ENCODE measurements at regions not wholly inside any gene's neighbourhood (a gene's known extent, or its start where the extent isn't known, plus 50 kb on each side); places are given as distances from the start of the nearest gene placed in this dataset.

GRCh38 chr4:156237231-156237630 is 283.6 kb upstream of the CTSO start:
- no peak for DNase-seq (ENCODE audit: low spot score)

GRCh38 chr4:156230176-156230575 is 276.5 kb upstream of the CTSO start:
- DNase-seq (ENCODE audit: low spot score): no peak

DNA sequence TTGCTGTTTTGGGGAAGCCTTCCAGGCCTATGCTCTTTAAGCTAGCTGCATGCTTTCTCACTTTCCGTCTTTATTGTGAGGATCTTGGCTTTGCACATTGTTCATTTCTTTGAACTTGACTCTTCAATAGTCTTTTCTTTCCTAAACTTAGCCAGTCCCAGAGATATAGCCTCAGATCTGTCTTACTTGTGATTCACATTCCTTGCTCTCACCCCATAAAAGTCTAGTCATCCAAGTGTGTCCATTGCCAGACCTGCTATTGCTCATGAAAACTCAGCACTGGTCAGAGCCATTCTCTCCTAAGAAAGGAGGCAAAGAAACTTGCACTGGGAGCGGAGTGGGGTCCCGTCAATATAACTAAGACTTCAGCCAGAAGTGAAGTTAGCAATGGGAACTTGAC is 275.0 kb upstream of the CTSO start:
- no peak for DNase-seq (ENCODE audit: low spot score)

GRCh38 chr4:156227321-156227720 is 273.7 kb upstream of the CTSO start:
- no peak for DNase-seq (ENCODE audit: low spot score)

- DNase-seq (ENCODE audit: low spot score): no peak
These were observed 270.3 kb upstream of the CTSO start for GRCh38 chr4:156223985-156224384.

- no peak for DNase-seq (ENCODE audit: low spot score)
These were observed 263.6 kb upstream of the CTSO start for GRCh38 chr4:156217236-156217635.

DNA sequence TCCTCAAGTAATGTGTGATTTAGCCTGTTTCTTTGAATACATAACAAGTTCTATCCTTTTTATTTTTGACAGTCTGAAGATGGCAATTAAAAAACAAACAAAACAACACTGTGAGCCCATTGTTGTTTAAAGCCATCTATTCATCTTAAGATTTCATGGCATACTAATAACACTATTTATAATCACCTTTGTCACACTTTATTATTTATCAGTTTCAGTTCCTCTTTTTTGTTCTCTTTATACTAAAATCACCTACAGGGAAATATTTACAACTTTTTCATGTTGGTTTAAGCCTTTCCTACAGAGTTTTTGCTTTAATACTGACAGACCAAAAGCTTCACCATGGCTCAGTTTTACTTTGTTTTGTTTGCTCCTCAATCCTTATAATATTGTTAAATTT is 247.4 kb upstream of the CTSO start:
- DNase-seq (ENCODE audit: low spot score): no peak

DNA sequence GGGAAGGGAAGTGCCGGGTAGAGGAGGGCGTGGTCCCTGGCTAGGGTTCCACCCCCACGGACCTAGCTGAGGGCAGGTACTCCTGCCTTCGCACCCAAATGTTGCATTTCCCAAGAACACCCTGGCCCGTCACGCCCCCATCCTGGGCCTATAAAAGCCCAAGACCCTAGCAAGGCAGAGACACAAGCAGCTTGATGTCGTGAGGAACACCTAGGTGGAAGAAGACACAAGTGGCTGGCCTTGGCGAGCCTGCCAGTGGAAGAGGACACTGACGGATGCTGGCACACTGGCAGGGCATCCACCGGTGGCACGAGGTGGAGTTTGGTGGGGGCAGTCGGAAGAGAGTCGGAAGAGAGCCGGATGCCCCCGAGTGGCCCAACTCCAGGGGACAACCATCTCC is 244.8 kb upstream of the CTSO start:
- DNase-seq (ENCODE audit: low spot score): no peak

DNA sequence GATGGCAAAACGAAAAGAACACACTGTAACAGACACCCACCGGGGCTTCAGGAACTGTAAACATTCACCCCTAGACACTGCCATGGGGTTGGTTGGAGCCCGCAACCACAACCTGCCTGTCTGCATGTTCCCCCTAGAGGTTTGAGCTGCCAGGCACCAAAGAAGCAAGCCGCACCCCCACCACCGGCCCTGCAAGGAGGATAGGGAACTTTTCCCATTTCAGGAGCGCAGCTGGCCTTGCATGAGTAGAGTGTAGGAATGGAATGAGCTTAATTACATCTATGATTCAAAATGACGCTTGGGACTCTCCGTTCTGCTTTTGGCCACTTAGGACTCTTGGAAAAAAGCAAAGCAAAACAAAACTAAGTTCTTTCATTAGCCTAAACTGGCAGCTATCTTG is 243.6 kb upstream of the CTSO start:
- DNase-seq (ENCODE audit: low spot score): no peak

GRCh38 chr4:156196722-156197121 is 243.1 kb upstream of the CTSO start:
- DNase-seq (ENCODE audit: low spot score): no peak

GRCh38 chr4:156195914-156196313 is 242.2 kb upstream of the CTSO start:
- no peak for DNase-seq (ENCODE audit: low spot score)

DNA sequence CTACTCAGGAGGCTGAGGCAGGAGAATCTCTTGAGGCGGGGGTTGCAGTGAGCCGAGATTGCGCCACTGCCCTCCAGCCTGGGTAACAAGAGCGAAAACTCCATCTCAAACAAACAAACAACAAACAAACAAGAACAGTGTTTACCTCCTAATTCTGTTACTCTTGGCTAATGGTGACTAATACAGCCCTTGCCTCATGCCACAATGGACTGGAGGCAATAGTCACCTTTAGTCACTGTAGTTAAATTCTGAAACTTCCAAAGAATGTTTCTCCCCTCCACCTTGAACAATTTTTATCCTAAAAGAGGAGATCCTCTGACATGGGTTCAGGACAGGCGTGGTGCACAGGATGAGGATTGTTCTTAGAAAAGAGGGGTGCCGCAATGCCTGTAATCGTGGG is 241.2 kb upstream of the CTSO start:
- no peak for DNase-seq (ENCODE audit: low spot score)

DNA sequence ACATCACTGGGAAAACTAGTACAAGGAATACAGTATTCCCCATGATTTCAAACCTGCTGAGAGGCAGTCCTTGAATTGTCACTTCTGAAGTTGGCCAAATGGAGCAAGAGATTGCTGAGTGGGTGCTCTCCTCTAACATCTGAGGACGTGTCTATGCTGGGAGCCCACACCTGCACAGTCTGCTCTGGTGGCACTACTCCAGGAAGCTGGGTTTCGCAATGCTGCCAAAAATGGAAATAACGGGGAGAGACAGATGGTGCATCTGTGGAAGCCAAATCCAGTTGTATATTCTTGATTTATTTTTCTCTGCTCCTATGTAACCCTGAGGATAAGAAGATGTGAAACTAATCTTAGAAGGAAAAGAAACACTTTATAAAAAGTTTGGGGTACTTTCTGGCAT is 240.1 kb upstream of the CTSO start:
- DNase-seq (ENCODE audit: low spot score): no peak

DNA sequence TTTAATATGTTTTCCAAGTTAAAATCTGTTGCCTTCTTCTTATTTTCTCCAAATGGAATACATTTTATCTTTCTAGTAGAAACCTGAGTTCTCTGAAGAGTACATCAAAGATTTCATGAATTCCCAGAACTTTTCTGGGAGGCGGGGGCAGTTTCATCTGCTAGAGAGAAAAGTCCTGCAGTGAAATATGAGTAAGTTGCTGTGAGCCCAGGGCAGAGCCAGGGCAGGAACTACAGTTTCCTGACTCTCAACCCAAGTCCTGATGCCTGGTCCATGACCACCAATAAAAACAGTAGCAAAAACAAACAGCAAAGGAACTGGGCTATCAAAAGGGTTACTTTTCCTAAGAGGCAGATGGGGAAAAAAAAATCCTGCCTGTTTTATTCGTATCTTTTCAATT is 239.4 kb upstream of the CTSO start:
- no peak for DNase-seq (ENCODE audit: low spot score)

- DNase-seq (ENCODE audit: low spot score): no peak
These were observed 238.4 kb upstream of the CTSO start for GRCh38 chr4:156192033-156192432.

DNA sequence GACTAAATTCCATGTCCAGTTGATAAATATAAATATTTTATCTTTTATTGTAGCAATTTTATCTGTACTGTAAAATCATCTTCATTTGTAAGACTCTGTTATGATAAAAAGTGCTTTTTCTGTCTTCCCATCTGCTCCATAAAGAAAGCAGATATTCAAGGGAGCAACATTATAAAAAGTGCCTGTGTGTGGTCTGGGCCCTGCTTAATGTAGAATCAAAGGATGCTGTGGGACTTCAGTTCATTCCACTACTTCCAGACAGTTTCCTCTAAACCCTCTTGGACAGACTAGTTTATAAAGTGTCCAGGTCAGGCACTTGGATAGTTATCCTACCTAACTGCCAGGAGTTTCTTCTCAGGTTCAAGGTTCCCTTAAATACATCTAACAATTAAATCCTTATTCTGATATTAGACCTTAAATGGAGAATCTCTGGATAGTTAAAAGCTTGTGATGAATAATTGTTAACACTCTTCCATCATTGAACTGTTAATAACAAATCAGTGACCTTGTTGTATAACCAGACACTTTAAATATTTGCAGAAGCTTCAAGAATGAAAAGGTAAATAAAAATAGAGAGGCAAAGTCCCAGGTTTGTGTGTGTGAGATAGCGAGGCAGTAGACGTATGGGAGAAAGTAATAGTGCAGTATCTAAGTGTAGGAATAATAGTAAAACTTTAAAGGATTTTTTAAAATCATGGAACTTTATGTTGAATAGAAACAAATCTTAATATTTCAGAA is 237.5 kb upstream of the CTSO start:
- DNase-seq (ENCODE audit: low spot score): no peak

DNA sequence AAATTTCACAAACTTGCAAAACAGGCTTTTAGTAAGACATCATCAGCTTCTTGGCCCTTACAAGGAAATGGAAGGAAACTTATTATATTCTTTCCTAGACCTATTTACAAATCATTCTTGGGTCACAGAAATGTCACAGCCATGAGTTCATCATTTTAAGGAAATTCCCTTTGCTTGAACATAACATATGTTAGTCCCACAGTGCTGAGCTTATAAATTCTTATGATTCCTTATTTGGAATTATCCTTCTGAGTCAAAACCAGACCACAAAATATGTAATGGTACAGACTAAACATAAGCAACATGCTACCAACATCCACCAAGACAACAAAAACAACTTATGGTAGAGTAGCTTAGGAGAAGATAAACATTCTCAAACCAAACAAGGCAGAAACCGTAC is 236.9 kb upstream of the CTSO start:
- DNase-seq (ENCODE audit: low spot score): no peak

DNA sequence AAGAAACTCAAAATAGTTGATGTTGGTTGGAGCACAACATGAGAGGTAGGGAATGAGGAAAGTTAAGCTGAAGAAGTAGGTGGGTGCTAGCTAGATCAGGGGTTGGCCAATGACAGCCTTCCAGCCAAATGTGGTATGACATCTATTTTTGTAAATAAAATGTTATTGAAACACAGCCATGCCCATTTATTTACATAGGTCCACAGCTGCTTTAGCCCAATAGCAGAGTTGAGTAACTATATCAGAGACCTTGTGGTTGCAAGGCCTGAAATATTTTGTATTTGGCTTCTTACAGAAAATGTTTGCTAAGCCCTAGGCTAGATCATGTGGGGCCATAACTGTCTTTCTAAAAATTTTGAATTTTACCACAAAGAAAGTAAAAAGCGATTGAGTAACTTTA is 234.9 kb upstream of the CTSO start:
- DNase-seq (ENCODE audit: low spot score): no peak

DNA sequence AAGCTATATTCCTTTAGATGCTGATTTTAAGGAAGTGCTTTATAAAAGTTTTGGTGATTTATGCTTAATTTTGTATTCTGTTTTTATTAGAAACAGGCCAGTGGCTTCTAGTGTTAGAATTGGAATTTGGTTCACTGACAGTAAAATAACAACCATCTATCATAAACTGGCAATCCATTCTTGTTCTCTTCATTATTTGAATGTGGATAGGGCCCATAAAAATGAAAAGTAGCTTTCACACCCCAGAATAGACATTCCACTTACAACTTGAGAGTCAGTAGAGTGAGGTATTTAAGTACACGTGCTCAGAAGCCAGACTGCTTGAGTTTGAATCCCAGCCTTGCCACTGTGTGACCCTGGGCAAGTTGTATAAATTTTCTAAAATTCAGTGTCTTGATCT is 232.4 kb upstream of the CTSO start:
- DNase-seq (ENCODE audit: low spot score): no peak

GRCh38 chr4:156185514-156186055 is 231.9 kb upstream of the CTSO start:
- no peak for DNase-seq (ENCODE audit: low spot score)

GRCh38 chr4:156182269-156182668 is 228.6 kb upstream of the CTSO start:
- no peak for DNase-seq (ENCODE audit: low spot score)

GRCh38 chr4:156177941-156178340 is 224.3 kb upstream of the CTSO start:
- DNase-seq (ENCODE audit: low spot score): no peak

DNA sequence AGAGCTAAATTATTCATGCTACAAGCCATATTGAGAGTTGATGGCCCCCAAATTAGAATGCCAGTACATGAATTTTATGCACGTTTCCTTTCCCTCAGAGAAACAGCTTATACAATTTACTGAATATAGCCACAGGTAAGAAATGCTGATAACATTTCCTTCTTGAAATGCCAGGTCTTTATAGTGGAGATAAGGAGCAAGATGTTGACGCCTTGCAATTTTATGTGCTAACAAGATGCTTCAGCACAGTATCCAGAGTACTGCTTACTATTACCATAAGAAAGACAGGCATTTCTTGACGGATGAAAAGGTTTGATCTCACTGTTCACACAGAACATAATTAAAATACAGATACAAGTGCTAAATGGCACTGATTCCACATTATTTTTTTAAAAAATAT is 223.2 kb upstream of the CTSO start:
- DNase-seq (ENCODE audit: low spot score): no peak

DNA sequence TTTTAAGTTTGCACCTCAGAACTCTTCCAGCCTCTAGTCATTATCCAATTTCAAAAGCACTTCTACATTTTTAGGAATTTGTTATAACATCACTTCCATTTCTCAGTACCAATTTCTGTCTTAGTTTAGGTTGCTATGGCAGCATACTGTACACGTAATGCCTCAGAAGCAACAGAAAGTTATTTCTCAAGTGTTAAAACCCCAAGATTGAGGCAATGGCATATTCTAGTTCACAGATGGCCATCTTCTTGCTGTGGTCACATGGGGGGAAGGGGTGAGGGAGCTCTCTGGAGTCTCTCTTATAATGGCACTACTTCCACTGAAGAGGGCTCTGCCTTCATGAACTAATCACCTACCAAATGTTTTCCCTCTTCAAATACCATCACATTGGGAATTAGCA is 220.3 kb upstream of the CTSO start:
- no peak for DNase-seq (ENCODE audit: low spot score)
